NCI-H2107 treated with DMSO at 0.1 percent for 48 hours (cell line): ENCODE measurements at regions not wholly inside any gene's neighbourhood (a gene's known extent, or its start where the extent isn't known, plus 50 kb on each side); places are given as distances from the start of the nearest gene placed in this dataset.

Source experiments
- DNase-seq: peaks from one replicate; lab custom pipeline; 2025; ENCODE audit not compliant: unreplicated experiment; lab: John Stamatoyannopoulos, UW

DNA sequence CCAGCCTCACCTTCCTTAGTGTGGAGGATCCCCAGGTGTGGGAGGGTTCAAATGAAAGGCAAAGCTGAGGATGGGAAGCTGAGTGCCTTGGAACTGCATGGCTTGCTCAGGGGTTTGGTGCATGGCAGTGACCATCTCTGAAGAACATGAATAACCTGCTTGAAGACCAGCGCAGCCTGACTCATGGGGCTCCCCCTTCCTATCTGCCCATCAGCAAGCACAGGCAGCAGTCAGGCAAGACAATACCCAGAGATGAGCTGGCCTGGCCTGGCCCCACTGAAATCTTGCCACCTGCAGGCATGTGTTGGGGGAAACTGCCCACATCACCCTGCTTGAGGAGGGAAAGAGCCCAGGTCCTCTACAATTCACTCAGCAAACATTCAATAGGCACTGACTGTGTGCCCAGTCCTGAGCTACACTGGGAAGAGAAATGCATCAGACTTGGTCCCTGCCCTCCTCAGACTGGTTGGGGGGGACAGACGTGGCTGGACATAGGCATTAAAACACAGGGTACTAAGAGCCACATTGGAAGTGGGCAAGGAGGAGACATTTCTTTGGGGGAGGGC, 105.0 kb upstream of the ALDH1B1 start:
- no peak for DNase-seq

DNA sequence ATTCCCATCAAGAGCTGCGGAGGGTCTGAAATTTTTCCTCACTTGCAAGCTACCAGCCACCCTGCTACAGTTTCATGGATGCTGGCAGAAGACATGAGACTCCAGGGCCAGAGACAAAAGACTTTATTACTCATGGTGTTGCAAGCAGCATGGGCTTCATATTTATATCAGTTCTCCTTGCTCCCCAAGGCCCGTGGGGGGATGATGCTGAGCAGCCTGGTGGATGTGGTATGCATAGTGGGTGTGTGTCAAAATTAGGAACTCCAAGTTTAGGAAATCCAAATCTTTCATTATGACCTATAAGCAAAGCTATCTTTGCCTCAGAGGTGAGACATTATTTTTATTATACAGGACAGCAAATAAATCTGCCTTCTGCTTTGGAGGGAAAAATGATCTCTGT, 105.7 kb upstream of the ALDH1B1 start:
- DNase-seq, result no peak

DNA sequence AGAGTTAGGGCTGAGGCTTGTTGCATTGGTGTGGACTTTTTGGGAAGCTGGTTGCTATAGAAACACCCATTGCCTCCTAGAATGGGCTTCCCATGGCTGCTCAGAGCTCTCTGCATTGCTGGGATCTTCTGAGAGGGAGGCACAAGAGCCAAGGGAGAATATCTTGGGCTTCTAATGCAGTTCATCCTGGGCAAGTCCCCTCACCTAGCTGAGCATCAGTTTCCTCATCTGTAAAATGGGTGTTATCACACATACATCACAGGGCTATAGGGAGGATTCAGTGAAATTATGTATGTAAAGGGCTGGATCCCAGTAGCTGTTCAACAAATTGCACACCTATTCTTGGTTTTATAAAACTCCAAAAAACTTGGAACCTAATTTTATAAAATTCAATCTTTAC, 106.1 kb upstream of the ALDH1B1 start:
- no peak for DNase-seq

DNA sequence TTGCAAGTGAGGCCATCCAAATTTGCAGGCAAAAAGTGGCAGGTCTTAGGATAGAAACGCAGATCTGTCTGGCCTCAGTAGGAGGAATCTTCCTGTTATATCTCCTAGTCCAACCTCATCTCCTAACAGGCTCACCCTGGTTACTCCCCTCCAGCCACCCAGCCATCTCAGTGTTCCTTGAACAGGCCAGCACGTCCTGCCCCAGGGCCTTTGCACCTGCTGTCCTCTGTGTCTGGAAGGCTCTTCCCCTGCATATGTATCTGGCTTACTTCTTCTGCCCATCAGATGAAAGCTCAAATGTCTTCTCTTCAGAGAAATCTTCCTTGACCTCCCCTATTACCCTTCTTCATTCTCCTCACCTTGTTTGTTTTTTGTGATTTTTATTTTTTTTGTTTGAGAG, 107.3 kb upstream of the ALDH1B1 start:
- no peak for DNase-seq

- DNase-seq, result peak; percentile 72
Observed at GRCh38 chr9:38284588-38285051, 107.9 kb upstream of the ALDH1B1 start.

- no peak for DNase-seq
Observed at GRCh38 chr9:38284039-38284575, 108.4 kb upstream of the ALDH1B1 start.

DNA sequence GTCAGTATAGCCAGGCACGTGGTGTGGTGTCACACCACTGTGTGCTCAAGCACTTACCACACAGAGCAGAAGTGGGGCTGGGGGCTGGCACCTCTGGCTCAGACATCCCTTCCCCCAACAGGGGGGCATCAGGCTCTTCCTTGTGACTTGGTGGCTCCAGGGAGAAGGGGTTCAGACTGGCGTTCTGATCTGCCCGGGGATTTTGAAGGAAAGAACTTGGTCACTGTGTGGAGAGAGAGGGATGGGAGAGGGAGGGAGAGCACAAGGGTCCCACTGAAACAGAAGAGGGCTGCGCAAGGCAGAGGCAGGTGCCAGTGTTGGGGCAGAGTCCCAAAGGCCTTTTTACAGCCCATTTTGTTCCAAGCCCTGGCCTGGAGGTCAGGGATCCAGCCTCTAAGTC, 109.7 kb upstream of the ALDH1B1 start:
- no peak for DNase-seq

DNA sequence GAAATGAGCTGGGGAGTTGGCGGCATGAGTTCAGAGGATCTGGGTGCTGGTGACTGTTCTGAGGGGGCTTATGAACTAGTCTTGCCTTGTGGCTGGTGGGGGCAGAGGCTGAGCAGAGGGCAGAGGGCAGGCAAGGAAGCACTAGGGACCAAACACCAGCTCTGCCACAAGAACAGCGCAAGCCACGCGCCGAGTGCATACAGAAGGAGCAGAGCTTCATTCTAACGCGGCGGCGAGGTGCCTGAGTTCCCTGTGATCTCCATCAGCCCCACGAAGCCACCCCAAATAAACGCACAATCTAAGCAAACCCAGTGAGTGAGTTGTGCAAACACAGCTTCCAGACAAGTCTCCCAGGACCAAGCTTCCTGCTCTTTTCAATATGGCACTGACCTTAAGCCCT, 110.6 kb upstream of the ALDH1B1 start:
- DNase-seq, result no peak

GRCh38 chr9:38281196-38281595, 111.3 kb upstream of the ALDH1B1 start:
- DNase-seq, result no peak

GRCh38 chr9:38280251-38280800, 112.2 kb upstream of the ALDH1B1 start:
- no peak for DNase-seq

DNA sequence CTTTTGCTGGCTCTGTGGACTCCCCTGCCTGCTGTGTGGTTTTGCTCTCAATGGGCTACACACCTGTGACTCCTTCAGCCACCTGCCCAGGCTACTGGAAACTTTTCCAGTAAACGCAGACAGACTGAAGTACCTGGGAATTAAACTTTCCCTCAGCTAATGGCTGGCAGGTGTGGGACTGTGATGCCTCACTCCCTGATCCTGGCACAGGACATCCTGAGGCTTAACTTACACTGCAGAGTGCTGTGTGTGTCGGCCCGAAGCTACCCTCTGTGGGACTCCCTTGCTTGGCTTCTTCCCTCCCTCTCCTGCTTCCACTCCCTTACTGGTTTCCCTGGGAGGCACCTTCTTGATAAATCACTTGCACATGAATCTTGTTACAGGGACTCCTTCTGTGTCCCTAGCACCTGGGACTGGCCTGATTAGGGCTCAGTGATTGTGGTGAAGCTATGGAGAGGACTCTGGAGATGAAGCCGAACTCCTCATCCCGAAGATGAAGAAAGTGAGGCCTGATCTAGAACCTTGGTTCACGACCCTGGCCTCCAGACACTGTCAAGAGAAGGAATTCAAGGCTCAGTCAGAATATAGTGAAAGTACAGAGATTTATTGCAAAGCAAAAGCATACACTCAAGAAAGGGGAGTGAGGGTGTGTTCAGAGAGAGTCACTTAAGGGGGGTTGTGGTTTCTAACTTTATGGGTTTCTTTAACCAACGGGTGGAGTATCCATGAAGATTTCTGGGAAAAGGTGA, 113.4 kb upstream of the ALDH1B1 start:
- no peak for DNase-seq

GRCh38 chr9:38278457-38278856, 114.0 kb upstream of the ALDH1B1 start:
- no peak for DNase-seq

- DNase-seq, result no peak
Observed at GRCh38 chr9:38277601-38278200, 114.8 kb upstream of the ALDH1B1 start.

GRCh38 chr9:38276771-38277439, 115.6 kb upstream of the ALDH1B1 start:
- no peak for DNase-seq

GRCh38 chr9:38274800-38275199, 117.7 kb upstream of the ALDH1B1 start:
- DNase-seq, result no peak

- DNase-seq, result no peak
Observed at GRCh38 chr9:38272710-38273109, 119.8 kb upstream of the ALDH1B1 start.

GRCh38 chr9:38271666-38272241, 120.7 kb upstream of the ALDH1B1 start:
- DNase-seq, result no peak

DNA sequence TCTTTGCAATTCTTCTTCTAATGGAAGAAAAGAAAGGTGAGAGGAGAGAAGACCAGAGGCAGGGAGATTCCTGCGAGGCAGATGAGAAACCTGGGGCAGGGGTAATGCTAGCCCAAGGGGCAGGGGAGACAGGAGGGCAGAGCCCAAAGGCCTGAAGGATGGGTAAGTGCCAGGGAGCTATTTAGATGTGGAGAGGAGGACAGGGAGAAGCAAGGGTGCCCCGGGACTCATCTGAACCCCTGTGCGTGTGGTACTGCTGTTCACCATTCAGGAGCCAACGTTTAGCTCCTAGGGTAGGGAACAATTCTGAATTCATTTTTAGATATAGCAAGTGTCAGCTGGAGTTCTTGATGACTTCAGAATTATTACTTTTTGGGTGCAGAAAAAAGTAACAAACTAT, 122.7 kb upstream of the ALDH1B1 start:
- DNase-seq, result no peak

DNA sequence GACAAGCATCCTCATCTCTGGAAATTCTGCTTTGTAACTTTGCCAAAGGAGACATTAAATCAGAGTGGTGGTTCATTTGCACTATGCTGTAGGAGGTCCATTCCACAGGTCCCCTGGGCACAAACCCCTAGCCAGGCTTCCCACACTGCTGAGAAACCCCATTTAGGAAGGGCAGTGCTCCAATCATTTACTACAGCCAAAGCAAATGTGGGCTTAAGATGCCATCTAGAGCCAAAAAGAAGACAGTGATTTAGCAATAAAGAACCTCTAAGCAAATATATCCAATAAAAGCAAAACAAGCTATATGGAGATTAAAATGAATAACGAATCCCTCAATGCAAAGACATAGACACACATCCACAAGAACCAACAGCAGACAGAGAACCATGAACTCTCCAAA, 129.0 kb upstream of the ALDH1B1 start:
- no peak for DNase-seq

DNA sequence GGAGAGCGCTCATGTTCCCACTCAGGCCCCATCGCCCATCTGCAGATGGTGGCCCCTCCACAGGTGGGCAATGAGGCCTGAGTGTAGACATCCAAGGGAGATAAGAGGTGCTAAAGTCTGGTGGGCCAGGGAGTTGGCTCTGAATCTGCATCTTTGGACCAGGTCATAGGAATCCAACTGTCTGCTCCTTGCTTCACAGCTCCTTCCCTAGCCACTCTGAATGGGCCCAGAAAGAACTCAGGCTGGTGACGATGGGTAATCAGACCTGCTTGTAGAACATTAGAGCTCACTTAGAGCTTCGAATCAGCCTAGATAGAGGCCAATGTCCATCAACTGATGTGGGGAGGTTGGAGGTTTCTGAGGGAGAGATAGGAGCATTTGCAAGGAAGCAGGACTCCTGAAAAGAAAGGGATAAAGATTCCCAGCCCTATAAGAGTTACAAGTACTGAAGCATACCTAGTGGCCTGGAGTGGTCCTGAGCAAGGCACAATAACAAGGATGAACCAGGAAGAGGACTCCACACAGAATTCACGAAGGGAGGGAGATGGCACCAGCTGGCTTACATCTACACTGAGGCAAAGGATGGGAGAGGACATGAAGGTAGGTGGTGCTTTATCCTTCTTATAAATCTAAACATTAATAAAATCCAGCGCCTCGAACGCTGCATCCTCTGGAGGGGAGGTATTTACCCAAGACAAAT, 132.8 kb upstream of the ALDH1B1 start:
- DNase-seq, result no peak
